NCI-H128 (cell line): ENCODE measurements at regions not wholly inside any gene's neighbourhood (a gene's known extent, or its start where the extent isn't known, plus 50 kb on each side); places are given as distances from the start of the nearest gene placed in this dataset.
"Not testable (repeated sequence)": the region's sequence is repeated elsewhere in the genome, so short reads cannot be mapped to it uniquely, and the experiment has no call there.

Experiments
- DNase-seq: peaks from one replicate; lab custom pipeline; 2025; ENCODE audit not compliant: unreplicated experiment; lab: John Stamatoyannopoulos, UW

- DNase-seq, result no peak
Observed at GRCh38 chr2:12555012-12555645, 161.6 kb upstream of the TRIB2 start.

- DNase-seq, result no peak
Observed at GRCh38 chr2:12556762-12557161, 160.0 kb upstream of the TRIB2 start.

GRCh38 chr2:12557688-12558087, 159.0 kb upstream of the TRIB2 start:
- DNase-seq, result no peak

- no peak for DNase-seq
Observed at GRCh38 chr2:12558519-12558918, 158.2 kb upstream of the TRIB2 start.

- DNase-seq, result no peak
Observed at GRCh38 chr2:12560618-12561017, 156.1 kb upstream of the TRIB2 start.

- no peak for DNase-seq
Observed at GRCh38 chr2:12567411-12567810, 149.3 kb upstream of the TRIB2 start.

GRCh38 chr2:12569510-12569909, 147.2 kb upstream of the TRIB2 start:
- DNase-seq, result not testable (repeated sequence)

- DNase-seq, result not testable (repeated sequence)
Observed at GRCh38 chr2:12569929-12570328, 146.8 kb upstream of the TRIB2 start.

- no peak for DNase-seq
Observed at GRCh38 chr2:12577091-12577490, 139.6 kb upstream of the TRIB2 start.

GRCh38 chr2:12577567-12578253, 139.0 kb upstream of the TRIB2 start:
- DNase-seq, result no peak

- DNase-seq, result no peak
Observed at GRCh38 chr2:12579018-12579417, 137.7 kb upstream of the TRIB2 start.

GRCh38 chr2:12584338-12584737, 132.4 kb upstream of the TRIB2 start:
- DNase-seq, result no peak

- no peak for DNase-seq
Observed at GRCh38 chr2:12585784-12586183, 131.0 kb upstream of the TRIB2 start.

- no peak for DNase-seq
Observed at GRCh38 chr2:12587228-12587627, 129.5 kb upstream of the TRIB2 start.

- no peak for DNase-seq
Observed at GRCh38 chr2:12587729-12588522, 128.8 kb upstream of the TRIB2 start.

- no peak for DNase-seq
Observed at GRCh38 chr2:12588986-12589385, 127.8 kb upstream of the TRIB2 start.

GRCh38 chr2:12589802-12590320, 126.9 kb upstream of the TRIB2 start:
- DNase-seq, result no peak

GRCh38 chr2:12592296-12592695, 124.4 kb upstream of the TRIB2 start:
- DNase-seq, result no peak

- DNase-seq, result no peak
Observed at GRCh38 chr2:12594590-12594989, 122.1 kb upstream of the TRIB2 start.

- no peak for DNase-seq
Observed at GRCh38 chr2:12596771-12597170, 120.0 kb upstream of the TRIB2 start.

- DNase-seq, result no peak
Observed at GRCh38 chr2:12597610-12598009, 119.1 kb upstream of the TRIB2 start.

GRCh38 chr2:12602661-12603060, 114.1 kb upstream of the TRIB2 start:
- no peak for DNase-seq
